Vagina (tissue), 2 donors: ENCODE measurements at regions not wholly inside any gene's neighbourhood (a gene's known extent, or its start where the extent isn't known, plus 50 kb on each side); places are given as distances from the start of the nearest gene placed in this dataset.

Source experiments
- DNase-seq, 2 donors: peaks; one replicate each; pipeline ENCODE4 v3.0.0-alpha.2; 2017; ENCODE audit errors: extremely low spot score in 2 of 2
- H3K27ac ChIP-seq: fragments of 200-600 bp; sonication (generic); one replicate; pipeline ENCODE4 v1.5.1; 2019
- H3K27me3 ChIP-seq: fragments of 200-600 bp; sonication (generic); one replicate; pipeline ENCODE4 v1.5.1; 2019
- H3K36me3 ChIP-seq, 2 donors: fragments of 200-600 bp; sonication (generic); one replicate each; pipeline ENCODE4 v1.5.1; 2017 to 2019
- H3K4me1 ChIP-seq: fragments of 200-600 bp; sonication (generic); one replicate; pipeline ENCODE4 v1.5.1; 2019
- H3K4me3 ChIP-seq, 2 donors: fragments of 200-600 bp; sonication (generic); 1 replicate in 1 of 2; 2 replicates in 1 of 2; pipeline ENCODE4 v1.5.1; 2016 to 2019
- H3K9me3 ChIP-seq: fragments of 200-600 bp; sonication (generic); one replicate; pipeline ENCODE4 v1.5.1; 2019
- POLR2A ChIP-seq, 2 donors: fragments of 450-650 bp; IDR thresholded peaks; one replicate each; pipeline ENCODE4 v1.6.1; 2017; ENCODE audit warnings: antibody characterized with exemption in 2 of 2, mild to moderate bottlenecking in 2 of 2, moderate library complexity in 2 of 2
- POLR2AphosphoS5 ChIP-seq, 2 donors: sonication (generic); formaldehyde crosslinking; IDR thresholded peaks; one replicate each; pipeline ENCODE4 v1.9.0; 2017; ENCODE audit warnings: antibody characterized with exemption in 2 of 2, mild to moderate bottlenecking in 2 of 2, low read depth in 1 of 2; ENCODE audit not compliant: insufficient read depth in 1 of 2
- intact Hi-C: fragments of 100-400 bp; cut with DNase I; formaldehyde crosslinking; loops from one replicate; pipeline ENCODE4 v1.15.1; 2023
- TF ChIP-seq, protein P1 (sequence below), 3 experiments: fragments of 450-650 bp in 2 of 3; fragments of 200-600 bp in 1 of 3; sonication (generic) in 1 of 3; IDR thresholded peaks; one replicate each; pipeline ENCODE4 v1.5.1; 2017 to 2019; ENCODE audit warnings: antibody characterized with exemption in 3 of 3, mild to moderate bottlenecking in 2 of 3, moderate library complexity in 2 of 3

DNA sequence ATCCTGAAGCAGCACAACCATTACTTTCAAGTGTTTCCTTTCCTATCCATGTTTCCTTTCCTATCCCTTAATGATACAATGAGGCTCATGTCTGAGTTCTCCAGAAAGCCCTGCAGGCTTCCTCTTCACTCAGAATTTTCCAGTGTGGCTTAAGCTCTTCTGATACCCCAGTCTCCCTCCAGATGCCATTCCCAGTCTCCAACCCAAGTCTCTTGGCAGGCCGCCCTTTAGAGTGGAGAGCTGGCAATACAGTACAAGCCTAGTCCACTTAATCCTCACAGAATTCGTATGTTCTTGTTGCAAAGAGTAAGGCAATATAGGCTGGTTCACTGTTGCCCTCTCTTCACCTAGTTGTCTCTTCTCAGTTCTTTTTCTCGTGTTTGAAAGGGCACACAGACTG, 503.9 kb upstream of the MDFIC2 start:
- intact Hi-C loops = no loop called here

DNA sequence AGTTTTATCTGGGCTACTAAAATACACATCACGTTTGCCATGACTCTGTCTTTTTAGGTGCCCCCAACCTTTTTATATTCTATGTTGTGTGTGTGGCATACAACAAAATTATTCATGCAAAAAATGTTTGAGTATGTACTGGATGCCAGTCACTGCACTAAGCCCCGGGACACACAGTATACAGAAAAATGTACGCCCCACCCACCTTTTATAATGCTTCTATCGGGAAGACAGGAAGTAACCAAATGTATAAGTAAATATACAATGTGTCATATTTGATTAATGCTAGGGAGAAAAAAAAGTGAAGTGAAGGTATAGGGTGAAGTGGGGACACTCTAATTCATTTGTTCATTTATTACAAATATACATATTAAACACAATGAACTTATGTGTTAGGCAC, 503.4 kb upstream of the MDFIC2 start:
- TF ChIP-seq POLR2AphosphoS5 (IDR thresholded peaks at IDR 0.05; ENCODE audit: insufficient read depth in 1 of 2, low read depth in 1 of 2) = no peak
- TF ChIP-seq, protein P1, sequence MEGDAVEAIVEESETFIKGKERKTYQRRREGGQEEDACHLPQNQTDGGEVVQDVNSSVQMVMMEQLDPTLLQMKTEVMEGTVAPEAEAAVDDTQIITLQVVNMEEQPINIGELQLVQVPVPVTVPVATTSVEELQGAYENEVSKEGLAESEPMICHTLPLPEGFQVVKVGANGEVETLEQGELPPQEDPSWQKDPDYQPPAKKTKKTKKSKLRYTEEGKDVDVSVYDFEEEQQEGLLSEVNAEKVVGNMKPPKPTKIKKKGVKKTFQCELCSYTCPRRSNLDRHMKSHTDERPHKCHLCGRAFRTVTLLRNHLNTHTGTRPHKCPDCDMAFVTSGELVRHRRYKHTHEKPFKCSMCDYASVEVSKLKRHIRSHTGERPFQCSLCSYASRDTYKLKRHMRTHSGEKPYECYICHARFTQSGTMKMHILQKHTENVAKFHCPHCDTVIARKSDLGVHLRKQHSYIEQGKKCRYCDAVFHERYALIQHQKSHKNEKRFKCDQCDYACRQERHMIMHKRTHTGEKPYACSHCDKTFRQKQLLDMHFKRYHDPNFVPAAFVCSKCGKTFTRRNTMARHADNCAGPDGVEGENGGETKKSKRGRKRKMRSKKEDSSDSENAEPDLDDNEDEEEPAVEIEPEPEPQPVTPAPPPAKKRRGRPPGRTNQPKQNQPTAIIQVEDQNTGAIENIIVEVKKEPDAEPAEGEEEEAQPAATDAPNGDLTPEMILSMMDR (IDR thresholded peaks at IDR 0.05) = no peak
- TF ChIP-seq POLR2A (IDR thresholded peaks at IDR 0.05) = no peak
- Histone ChIP-seq H3K9me3 (no peaks in the 10 kb centered on the region), H3K4me3 (no peak overlapping the region), H3K27ac (no peak overlapping the region), H3K36me3 (no peaks in the 10 kb centered on the region), H3K4me1 (no peaks in the 10 kb centered on the region), H3K27me3 (no peaks in the 10 kb centered on the region)
- intact Hi-C loops = no loop called here
- no peak for DNase-seq

More for the DNA sequence above, 503.9 kb upstream of the MDFIC2 start:
- Histone ChIP-seq H3K36me3 (no peaks in the 10 kb centered on the region), H3K4me1 (no peaks in the 10 kb centered on the region), H3K27me3 (no peaks in the 10 kb centered on the region), H3K27ac (no peak overlapping the region), H3K4me3 (no peak overlapping the region), H3K9me3 (no peaks in the 10 kb centered on the region)
- TF ChIP-seq POLR2AphosphoS5 (IDR thresholded peaks at IDR 0.05; ENCODE audit: insufficient read depth in 1 of 2, low read depth in 1 of 2) (no peak), POLR2A (IDR thresholded peaks at IDR 0.05) (no peak)
- TF ChIP-seq, protein P1 (IDR thresholded peaks at IDR 0.05) = no peak
- no peak for DNase-seq

DNA sequence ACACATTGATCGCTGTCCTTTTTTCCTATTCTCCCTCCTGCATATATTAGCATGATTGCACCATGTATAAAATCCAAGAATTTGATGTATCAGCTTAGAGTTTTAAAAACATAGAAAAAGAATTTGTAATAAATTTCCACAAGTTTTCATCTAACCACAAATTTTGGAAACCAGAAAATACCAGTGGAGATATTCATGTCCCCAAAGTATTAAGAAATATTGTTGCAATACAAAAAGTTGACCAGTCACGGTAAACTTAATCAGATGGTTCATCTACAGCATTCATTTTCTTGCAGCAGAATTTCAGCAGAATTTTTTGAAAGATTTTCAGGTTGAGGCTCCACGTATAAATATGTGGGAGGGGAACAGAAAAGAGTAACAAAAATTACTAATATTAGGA, 500.9 kb upstream of the MDFIC2 start:
- no peaks in the 10 kb centered on the region for H3K9me3 ChIP-seq
- H3K27me3 ChIP-seq = no peaks in the 10 kb centered on the region
- H3K36me3 ChIP-seq = no peaks in the 10 kb centered on the region
- intact Hi-C loops = no loop called here
- no peak for DNase-seq
- no peaks in the 10 kb centered on the region for H3K4me1 ChIP-seq
- H3K27ac ChIP-seq = no peak overlapping the region
- H3K4me3 ChIP-seq = no peak overlapping the region
- TF ChIP-seq, protein P1 (IDR thresholded peaks at IDR 0.05) = no peak
- TF ChIP-seq POLR2AphosphoS5 (IDR thresholded peaks at IDR 0.05; ENCODE audit: insufficient read depth in 1 of 2, low read depth in 1 of 2) = no peak
- TF ChIP-seq POLR2A (IDR thresholded peaks at IDR 0.05) = no peak

DNA sequence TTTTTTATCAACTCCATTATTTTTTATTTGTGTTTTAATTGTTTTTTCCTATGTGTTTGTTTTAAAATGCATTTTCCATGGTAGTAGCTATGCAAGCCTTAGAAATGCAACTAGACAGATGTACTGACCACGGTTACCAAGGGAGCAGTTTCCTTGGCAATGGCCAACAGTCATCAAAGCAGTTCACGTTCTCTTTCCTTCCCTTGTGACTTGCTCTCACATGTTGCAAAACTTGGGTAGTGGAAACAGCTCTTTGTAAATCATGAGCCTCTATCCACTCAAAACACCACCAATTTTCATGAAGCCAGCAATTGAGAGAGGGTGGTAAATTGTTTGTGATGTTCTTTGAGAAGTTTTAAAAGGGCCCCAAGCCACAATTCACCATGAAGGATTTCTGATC, 499.4 kb upstream of the MDFIC2 start:
- Histone ChIP-seq H3K9me3 (no peaks in the 10 kb centered on the region), H3K27me3 (no peaks in the 10 kb centered on the region), H3K4me3 (no peak overlapping the region), H3K27ac (no peak overlapping the region), H3K36me3 (no peaks in the 10 kb centered on the region), H3K4me1 (no peaks in the 10 kb centered on the region)
- intact Hi-C loops = no loop called here
- TF ChIP-seq POLR2AphosphoS5 (IDR thresholded peaks at IDR 0.05; ENCODE audit: insufficient read depth in 1 of 2, low read depth in 1 of 2) (no peak), POLR2A (IDR thresholded peaks at IDR 0.05) (no peak)
- TF ChIP-seq, protein P1 (IDR thresholded peaks at IDR 0.05) = no peak
- no peak for DNase-seq

DNA sequence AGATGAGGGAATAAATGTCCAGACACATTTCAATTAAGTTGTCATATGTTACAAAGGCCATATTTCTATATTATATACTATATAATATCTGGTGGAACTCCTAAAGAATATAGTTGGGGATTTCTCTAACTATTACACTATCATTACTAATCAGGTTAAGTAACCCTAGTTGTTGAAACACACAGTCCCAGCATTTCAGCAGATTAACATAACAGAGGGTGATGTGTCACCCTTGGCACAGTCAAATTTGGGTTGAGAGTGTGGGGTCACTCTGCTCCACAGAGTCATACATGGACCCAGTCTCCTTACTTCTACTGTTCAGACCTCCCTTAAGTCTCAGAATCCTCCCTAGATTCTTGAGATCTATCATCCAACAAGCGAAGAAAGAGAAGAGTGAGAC, 496.4 kb upstream of the MDFIC2 start:
- no peaks in the 10 kb centered on the region for H3K36me3 ChIP-seq
- H3K4me1 ChIP-seq = no peaks in the 10 kb centered on the region
- intact Hi-C loops = no loop called here
- no peaks in the 10 kb centered on the region for H3K27me3 ChIP-seq
- TF ChIP-seq POLR2A (IDR thresholded peaks at IDR 0.05) (no peak), POLR2AphosphoS5 (IDR thresholded peaks at IDR 0.05; ENCODE audit: insufficient read depth in 1 of 2, low read depth in 1 of 2) (no peak)
- TF ChIP-seq, protein P1 (IDR thresholded peaks at IDR 0.05) = no peak
- no peaks in the 10 kb centered on the region for H3K9me3 ChIP-seq
- no peak overlapping the region for H3K4me3 ChIP-seq
- DNase-seq = no peak
- no peak overlapping the region for H3K27ac ChIP-seq
